A549 (cell line): ENCODE measurements at regions not wholly inside any gene's neighbourhood (a gene's known extent, or its start where the extent isn't known, plus 50 kb on each side); places are given as distances from the start of the nearest gene placed in this dataset.

Experiments used
- CHD2 ChIP-seq: fragments of 150-350 bp; IDR thresholded peaks from 2 replicates; pipeline ENCODE4 v1.6.1; 2014; ENCODE audit warnings: low read length; ENCODE audit not compliant: partially characterized antibody
- EP300 ChIP-seq, 2 experiments: fragments of >200 bp; sonication (Bioruptor Twin); formaldehyde crosslinking; IDR thresholded peaks; 2 replicates in 1 of 2; 3 replicates in 1 of 2; pipeline ENCODE4 v1.6.1; 2016 to 2017
- FOSB ChIP-seq: fragments of 250-450 bp; sonication (Bioruptor Pico); IDR thresholded peaks from 2 replicates; pipeline ENCODE4 v1.5.0; 2020; ENCODE audit warnings: mild to moderate bottlenecking, moderate library complexity
- FOSL2 ChIP-seq, 2 experiments: fragments of 450-650 bp in 1 of 2; fragments of >200 bp in 1 of 2; sonication (Bioruptor Twin) in 1 of 2; formaldehyde crosslinking; IDR thresholded peaks; 2 replicates each; pipeline versions ENCODE4 v1.5.0 to v1.6.1; 2016 to 2020; ENCODE audit warnings: mild to moderate bottlenecking in 1 of 2, moderate library complexity in 1 of 2
- MAZ ChIP-seq: fragments of 150-350 bp; IDR thresholded peaks from 2 replicates; pipeline ENCODE4 v1.6.1; 2014; ENCODE audit warnings: antibody characterized with exemption, low read depth, low read length, borderline replicate concordance
- POLR2A ChIP-seq: IDR thresholded peaks from 2 replicates; pipeline ENCODE4 v1.6.1; 2012; ENCODE audit warnings: mild to moderate bottlenecking, low read length
- RAD21 ChIP-seq, 2 experiments: fragments of >200 bp in 1 of 2; sonication (Bioruptor Twin) in 1 of 2; formaldehyde crosslinking in 1 of 2; IDR thresholded peaks in 1 of 2; conservative IDR thresholded peaks in 1 of 2; 2 replicates in 1 of 2; 3 replicates in 1 of 2; pipeline ENCODE4 v1.6.1; 2012 to 2018; ENCODE audit warnings: inconsistent platforms in 1 of 2
- RFX5 ChIP-seq: fragments of 450-650 bp; IDR thresholded peaks from 2 replicates; pipeline ENCODE4 v1.7.1; 2014; ENCODE audit warnings: antibody characterized with exemption, mild to moderate bottlenecking, moderate library complexity
- RNF2 ChIP-seq: fragments of 200-600 bp; sonication (generic); IDR thresholded peaks from 2 replicates; pipeline ENCODE4 v1.6.1; 2016; ENCODE audit warnings: low read depth, mild to moderate bottlenecking, antibody characterized with exemption, moderate library complexity, borderline replicate concordance
- TF ChIP-seq, protein P1 (sequence below): fragments of >200 bp; sonication (Bioruptor Twin); formaldehyde crosslinking; IDR thresholded peaks from 3 replicates; pipeline ENCODE4 v1.5.1; 2016
- TF ChIP-seq, protein P2 (sequence below): fragments of 150-350 bp; IDR thresholded peaks from 2 replicates; pipeline ENCODE4 v1.6.1; 2014; ENCODE audit warnings: low read depth, mild to moderate bottlenecking, low read length
- TF ChIP-seq, protein P3 (sequence below): IDR thresholded peaks from 2 replicates; pipeline ENCODE4 v1.6.1; 2012

- TF ChIP-seq, protein P1, sequence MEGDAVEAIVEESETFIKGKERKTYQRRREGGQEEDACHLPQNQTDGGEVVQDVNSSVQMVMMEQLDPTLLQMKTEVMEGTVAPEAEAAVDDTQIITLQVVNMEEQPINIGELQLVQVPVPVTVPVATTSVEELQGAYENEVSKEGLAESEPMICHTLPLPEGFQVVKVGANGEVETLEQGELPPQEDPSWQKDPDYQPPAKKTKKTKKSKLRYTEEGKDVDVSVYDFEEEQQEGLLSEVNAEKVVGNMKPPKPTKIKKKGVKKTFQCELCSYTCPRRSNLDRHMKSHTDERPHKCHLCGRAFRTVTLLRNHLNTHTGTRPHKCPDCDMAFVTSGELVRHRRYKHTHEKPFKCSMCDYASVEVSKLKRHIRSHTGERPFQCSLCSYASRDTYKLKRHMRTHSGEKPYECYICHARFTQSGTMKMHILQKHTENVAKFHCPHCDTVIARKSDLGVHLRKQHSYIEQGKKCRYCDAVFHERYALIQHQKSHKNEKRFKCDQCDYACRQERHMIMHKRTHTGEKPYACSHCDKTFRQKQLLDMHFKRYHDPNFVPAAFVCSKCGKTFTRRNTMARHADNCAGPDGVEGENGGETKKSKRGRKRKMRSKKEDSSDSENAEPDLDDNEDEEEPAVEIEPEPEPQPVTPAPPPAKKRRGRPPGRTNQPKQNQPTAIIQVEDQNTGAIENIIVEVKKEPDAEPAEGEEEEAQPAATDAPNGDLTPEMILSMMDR = no peak
- TF ChIP-seq FOSL2 (IDR thresholded peaks at IDR 0.05) = no peak
- no peak for TF ChIP-seq FOSL2 (CRISPR knock-in tag; IDR thresholded peaks at IDR 0.05)
- TF ChIP-seq POLR2A = no peak
- TF ChIP-seq FOSB (CRISPR knock-in tag) = no peak
- TF ChIP-seq, protein P2, sequence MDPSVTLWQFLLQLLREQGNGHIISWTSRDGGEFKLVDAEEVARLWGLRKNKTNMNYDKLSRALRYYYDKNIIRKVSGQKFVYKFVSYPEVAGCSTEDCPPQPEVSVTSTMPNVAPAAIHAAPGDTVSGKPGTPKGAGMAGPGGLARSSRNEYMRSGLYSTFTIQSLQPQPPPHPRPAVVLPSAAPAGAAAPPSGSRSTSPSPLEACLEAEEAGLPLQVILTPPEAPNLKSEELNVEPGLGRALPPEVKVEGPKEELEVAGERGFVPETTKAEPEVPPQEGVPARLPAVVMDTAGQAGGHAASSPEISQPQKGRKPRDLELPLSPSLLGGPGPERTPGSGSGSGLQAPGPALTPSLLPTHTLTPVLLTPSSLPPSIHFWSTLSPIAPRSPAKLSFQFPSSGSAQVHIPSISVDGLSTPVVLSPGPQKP = no peak
- no peak for TF ChIP-seq RNF2
- no peak for TF ChIP-seq RFX5
- no peak for TF ChIP-seq EP300 (IDR thresholded peaks at IDR 0.05)
- TF ChIP-seq, protein P3, sequence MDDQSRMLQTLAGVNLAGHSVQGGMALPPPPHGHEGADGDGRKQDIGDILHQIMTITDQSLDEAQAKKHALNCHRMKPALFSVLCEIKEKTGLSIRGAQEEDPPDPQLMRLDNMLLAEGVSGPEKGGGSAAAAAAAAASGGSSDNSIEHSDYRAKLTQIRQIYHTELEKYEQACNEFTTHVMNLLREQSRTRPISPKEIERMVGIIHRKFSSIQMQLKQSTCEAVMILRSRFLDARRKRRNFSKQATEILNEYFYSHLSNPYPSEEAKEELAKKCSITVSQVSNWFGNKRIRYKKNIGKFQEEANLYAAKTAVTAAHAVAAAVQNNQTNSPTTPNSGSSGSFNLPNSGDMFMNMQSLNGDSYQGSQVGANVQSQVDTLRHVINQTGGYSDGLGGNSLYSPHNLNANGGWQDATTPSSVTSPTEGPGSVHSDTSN = no peak
- no peak for TF ChIP-seq MAZ
- TF ChIP-seq RAD21 (conservative IDR thresholded peaks at IDR 0.05 in 1 of 2, IDR thresholded peaks at IDR 0.05 in 1 of 2) = no peak
- TF ChIP-seq CHD2 = no peak
These were observed 95.8 kb upstream of the UBE2E1 start for GRCh38 chr3:23709987-23710386.
